HuH-7 (cell line): ENCODE measurements at regions not wholly inside any gene's neighbourhood (a gene's known extent, or its start where the extent isn't known, plus 50 kb on each side); places are given as distances from the start of the nearest gene placed in this dataset.

Experiments used
- DNase-seq: peaks from one replicate; pipeline ENCODE4 v3.0.0; 2011; ENCODE audit warnings: low spot score

DNA sequence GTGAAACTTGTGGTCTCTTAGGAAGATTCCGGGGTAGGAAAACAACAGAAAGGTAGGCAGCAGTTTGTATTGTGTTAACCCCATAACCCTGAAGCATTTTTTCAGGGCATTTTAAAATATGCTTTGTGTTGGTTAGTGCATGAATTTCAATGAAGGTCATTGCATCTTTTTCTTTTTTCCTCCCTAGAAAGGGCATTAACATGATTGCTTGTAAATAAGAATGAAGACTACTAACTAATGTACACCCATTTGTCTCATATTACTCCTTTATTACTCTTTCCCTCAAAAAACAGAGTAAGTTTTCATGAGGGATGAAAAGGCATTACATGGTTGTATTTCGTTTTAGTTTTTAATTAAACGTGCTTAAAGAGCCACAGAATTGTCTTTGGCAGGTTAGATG, 141.4 kb downstream of the OGFRL1 start:
- DNase-seq: no peak

- DNase-seq: no peak
Observed at GRCh38 chr6:71433441-71433840, 144.8 kb downstream of the OGFRL1 start.

- no peak for DNase-seq
Observed at GRCh38 chr6:71444222-71444621, 155.6 kb downstream of the OGFRL1 start.

GRCh38 chr6:71446057-71446456, 157.4 kb downstream of the OGFRL1 start:
- no peak for DNase-seq

DNA sequence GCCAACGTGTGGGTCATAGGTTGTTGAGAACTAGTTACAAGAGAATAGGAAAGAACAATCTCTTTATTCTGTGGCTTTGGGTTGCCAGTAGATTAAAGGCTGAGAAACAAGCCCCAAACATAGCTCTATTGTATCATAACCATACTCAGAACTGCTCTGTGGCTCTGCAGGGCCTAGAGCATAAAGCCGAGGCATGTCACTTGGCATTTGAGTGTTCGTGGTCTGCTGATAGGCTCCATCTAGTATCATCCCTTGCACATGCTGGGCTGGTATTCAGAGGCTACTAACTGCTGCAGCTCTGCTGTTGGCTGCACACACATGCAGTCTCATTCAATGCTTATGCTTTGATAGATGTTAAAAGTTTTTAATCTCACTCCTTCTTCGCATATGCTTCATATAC, 157.9 kb downstream of the OGFRL1 start:
- no peak for DNase-seq

GRCh38 chr6:71452697-71453370, 164.2 kb downstream of the OGFRL1 start:
- DNase-seq: no peak

DNA sequence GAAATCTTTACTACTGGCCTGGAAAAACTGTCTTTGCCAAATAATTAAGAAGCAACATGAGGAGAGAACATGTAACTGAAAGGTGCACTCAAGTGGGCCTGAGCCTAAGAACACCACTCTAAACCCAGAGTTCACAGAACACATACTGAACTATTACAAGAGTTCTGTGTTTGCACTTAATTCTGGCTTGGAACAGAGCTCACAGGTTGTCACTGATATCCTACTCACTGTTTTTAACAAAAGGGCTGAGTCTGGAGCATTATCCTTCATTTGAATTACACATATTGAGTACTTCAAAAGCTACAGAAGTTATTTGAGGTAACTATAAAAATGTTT, 164.7 kb downstream of the OGFRL1 start:
- DNase-seq: no peak

GRCh38 chr6:71454056-71454455, 165.4 kb downstream of the OGFRL1 start:
- DNase-seq: no peak

DNA sequence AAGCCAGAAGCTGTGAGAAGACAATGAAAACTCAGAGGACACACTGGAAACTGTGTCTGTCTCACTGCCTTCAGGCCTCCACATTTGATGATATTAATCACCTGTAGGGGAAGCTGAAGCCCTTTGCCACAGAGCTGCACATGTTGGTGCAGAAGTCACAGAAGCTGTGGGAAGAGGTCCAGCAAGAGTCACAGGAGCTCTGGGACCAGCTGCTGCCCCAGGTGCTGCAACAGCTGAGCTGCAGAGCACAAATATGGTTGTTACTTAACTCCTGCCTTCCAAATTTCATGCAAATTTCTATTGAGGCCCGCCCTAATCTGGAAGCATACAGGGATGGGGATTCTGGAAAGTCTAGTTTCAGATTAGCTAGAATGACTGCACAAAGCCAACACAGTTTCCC, 169.3 kb downstream of the OGFRL1 start:
- DNase-seq: no peak

DNA sequence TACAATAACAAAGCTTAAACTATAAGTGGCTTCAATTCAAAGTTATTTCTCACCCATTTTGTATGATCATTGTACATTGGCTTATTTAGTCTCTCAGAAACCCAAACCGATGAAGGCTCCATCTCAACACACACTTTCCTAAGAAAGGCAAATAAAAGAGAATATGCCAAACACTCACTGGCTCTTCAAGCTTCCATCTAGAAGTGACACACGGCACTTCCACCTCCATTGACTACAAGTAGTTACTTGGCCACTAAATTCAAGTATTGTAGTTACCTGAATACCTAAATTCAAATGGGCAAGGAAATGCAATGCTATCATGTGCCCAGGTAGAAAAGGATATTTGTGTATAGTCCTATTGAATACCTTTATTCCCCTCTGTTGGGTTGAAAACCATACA, 170.6 kb downstream of the OGFRL1 start:
- DNase-seq: no peak

DNA sequence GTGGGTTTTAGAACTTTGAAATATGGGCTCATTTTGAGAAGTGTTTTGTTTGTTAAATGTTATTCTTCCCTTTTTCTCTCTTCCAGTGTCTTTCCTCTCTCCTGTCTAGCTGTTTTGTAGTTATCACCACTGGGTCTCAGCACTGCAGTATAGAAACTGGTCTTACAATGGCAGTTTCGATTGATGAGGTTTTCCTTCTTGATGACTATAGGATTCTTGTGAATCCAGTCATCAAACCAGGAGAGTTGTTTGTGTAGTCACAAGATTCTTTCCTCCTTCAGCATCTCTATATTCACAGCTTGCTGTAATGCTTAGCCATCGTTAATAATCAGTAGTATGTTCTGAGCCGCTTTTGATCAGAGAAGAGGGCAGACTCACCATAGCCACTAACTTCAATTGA, 172.3 kb downstream of the OGFRL1 start:
- DNase-seq: no peak

DNA sequence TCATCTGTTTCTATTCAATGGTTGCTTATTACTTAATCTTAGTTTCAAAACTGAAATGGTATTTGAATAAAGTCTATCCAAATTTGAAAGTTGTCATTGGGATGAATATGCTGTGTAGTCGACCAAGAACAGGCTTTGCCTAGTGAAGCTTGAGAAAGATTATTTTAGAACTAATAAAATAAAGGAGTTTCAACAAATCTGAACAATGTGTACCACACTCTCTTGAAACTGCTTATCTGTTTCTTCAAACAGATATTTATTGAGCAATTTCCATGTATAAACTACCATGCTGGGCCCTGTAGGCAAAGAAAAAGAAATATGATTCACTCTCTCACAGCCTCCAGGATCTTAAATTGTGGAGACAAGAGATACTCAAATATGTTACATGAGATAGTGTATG, 174.4 kb downstream of the OGFRL1 start:
- DNase-seq: no peak

DNA sequence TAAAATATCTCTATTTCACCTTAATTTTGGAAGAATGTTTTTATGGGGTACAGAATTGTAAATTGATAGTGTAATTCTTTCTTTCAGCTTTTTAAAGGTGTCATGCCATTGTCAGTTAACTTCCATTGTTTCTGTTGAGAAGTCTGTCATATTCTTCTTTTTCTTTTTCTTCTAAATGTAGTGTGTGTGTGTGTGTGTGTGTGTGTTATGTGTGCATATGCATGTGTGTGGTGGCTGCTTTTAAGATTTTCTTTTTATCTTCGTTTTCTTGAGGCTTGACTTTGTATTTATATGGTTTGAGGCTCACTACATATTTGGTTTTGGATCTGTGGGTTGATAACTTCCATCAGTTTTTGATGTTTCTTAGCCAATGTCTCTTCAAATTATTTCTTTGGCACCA, 176.5 kb downstream of the OGFRL1 start:
- DNase-seq: no peak

- DNase-seq: no peak
Observed at GRCh38 chr6:71466362-71466761, 177.8 kb downstream of the OGFRL1 start.

DNA sequence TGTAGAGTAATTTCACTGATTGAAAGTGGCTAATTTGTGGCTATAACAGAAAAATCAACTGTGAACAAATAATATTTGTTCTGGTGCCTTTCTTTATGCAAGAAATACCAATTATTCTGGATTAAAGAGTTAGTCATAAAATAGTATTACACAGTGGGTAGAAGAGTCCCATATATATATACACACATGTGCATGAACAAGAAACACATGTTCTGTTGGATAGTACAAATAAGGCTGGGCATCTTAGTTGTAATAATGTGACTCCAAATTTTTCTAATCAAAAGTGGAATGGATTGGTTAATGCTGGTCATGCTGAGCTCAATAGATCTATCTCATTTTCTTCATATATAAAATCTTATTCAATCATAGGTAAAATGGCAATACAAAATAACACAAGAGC, 179.4 kb downstream of the OGFRL1 start:
- no peak for DNase-seq

- DNase-seq: no peak
Observed at GRCh38 chr6:71468841-71469700, 180.5 kb downstream of the OGFRL1 start.

DNA sequence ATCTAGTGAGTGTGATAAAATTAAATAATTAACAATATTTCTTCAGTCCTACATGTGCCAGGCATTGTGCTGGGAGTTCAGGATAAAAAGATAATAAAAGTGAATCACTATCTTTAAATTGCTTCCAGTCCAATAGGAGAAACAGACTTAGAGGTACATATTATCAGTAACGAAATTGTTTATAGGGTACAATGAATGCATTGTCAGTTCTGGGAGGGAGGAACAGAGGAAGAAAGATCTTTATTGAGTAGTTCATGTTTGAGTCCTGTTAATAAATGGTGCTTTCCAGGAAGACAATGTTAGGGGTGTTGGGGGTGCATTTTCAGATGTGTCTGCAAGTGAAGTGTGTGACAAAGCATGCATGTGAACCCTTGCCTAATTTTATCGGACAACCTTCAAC, 183.1 kb downstream of the OGFRL1 start:
- no peak for DNase-seq

DNA sequence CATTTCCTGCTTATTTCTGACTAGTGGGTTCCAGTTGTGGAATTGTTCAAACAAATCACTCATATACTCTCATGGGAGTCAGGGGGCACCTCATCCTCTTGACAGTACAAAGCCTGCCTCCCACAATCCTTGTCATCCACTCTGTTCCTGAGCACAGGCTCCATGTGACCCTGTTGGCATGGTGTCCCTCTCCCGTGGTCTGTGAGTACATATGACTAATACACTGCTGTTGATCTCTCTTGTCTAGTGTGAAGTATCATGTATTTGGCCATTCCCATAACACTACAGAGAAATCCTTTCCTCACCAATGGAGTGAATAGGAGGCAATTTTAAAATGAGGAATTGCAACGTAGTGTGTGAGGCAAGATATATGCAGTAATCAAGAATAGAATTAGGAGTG, 185.3 kb downstream of the OGFRL1 start:
- DNase-seq: no peak

GRCh38 chr6:71474942-71475341, 186.3 kb downstream of the OGFRL1 start:
- DNase-seq: no peak

- no peak for DNase-seq
Observed at GRCh38 chr6:71476371-71476770, 187.8 kb downstream of the OGFRL1 start.

DNA sequence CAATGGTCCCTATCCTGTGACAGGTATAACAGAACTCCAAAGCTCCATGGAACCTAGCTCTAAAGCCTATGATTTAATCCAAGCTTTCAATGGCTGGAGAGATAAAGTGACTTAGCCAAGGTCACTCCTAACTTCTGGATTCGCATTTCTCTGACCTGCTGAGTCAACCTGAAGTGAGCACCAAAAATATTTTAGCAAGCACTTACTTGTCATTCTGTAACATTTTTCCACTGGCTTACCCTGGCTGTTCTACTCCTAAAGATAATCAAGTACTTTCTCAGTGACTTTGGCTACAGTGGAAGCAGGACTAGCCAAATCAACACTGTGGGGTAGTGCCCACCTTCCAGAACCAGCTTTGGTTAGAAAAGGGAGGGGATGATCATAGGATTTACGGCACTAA, 188.3 kb downstream of the OGFRL1 start:
- no peak for DNase-seq

DNA sequence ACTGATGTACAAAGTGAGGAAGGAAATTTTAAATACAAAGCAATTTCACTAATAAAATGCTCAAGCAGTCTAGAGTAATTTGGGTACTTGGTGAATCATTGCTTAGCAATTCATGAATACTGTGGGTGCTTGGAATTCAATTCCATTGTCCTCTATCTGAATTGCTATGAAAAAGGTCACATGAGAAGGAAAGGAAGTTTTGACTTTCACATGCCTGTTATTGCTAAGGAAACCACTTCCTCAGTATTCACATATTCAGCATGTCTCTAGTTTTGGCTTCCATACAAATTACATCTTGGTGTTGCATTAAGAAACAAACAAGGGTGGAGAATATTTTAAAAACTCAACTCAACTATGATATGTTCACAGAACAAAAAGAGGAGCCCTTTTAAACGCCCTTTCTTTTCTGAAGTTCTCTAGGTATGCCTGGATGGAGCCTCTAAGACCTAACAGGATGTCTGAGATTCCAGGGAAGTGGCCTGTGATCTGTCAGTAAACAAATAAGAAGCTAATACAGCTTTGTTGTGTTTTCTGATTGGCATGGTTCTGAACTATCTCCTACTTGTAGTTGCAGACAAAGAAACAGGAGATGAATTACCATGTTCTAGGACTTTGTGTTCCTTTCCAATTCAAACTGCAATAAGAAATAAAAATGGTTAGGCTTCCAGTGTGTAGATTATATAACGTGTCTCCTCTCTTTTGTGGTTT, 190.4 kb downstream of the OGFRL1 start:
- DNase-seq: no peak

- DNase-seq: no peak
Observed at GRCh38 chr6:71480577-71480976, 192.0 kb downstream of the OGFRL1 start.
